ENCODE measurements at regions not wholly inside any gene's neighbourhood (a gene's known extent, or its start where the extent isn't known, plus 50 kb on each side); places are given as distances from the start of the nearest gene placed in this dataset.

DNA sequence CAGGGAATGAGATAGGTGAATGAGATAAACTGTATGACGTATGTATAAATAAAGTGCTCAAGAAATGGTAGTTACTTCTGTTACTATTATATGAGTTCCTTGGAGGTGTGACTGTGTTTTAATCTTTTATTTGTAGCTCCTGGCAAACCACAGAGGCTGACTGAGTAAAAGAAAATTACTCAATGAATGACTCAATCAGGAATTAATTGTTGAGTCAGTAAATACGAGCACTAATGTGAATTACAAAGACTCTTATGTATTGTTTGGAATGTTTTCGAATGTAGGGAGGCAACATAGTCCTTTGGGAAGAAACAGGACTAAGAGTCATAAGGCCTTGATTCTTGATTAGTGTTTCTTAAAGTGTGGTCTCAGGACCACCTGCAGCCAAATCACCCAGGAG is 51.1 kb upstream of the BLID start:
- Histone ChIP-seq H3K79me2 (ENCODE audit: insufficient read depth, low read length) (no peaks in the 10 kb centered on the region), H3K9ac (ENCODE audit: low read depth, low read length) (no peak overlapping the region), H3K4me1 (ENCODE audit: insufficient read depth, low read length) (no peaks in the 10 kb centered on the region), H2AFZ (ENCODE audit: low read depth, low read length) (no peak overlapping the region), H3K4me3 (ENCODE audit: low read depth in 1 of 2, low read length in 2 of 2) (no peak overlapping the region), H3K27ac (ENCODE audit: low read length) (no peak overlapping the region), H3K4me2 (ENCODE audit: insufficient read depth, low read length) (no peak overlapping the region), H4K20me1 (ENCODE audit: insufficient read depth, low read length) (no peaks in the 10 kb centered on the region), H3K9me3 (ENCODE audit: insufficient read depth, low read length, severe bottlenecking) (no peaks in the 10 kb centered on the region), H3K36me3 (ENCODE audit: insufficient read depth, low read length) (no peaks in the 10 kb centered on the region), H3K27me3 (ENCODE audit: insufficient read depth, low read length, poor library complexity) (peaks cover 6% of the 10 kb centered on the region)
- DNase-seq = no peak
- ATAC-seq (ENCODE audit: insufficient read depth, low read depth) = no peak
- TF ChIP-seq, protein P1, sequence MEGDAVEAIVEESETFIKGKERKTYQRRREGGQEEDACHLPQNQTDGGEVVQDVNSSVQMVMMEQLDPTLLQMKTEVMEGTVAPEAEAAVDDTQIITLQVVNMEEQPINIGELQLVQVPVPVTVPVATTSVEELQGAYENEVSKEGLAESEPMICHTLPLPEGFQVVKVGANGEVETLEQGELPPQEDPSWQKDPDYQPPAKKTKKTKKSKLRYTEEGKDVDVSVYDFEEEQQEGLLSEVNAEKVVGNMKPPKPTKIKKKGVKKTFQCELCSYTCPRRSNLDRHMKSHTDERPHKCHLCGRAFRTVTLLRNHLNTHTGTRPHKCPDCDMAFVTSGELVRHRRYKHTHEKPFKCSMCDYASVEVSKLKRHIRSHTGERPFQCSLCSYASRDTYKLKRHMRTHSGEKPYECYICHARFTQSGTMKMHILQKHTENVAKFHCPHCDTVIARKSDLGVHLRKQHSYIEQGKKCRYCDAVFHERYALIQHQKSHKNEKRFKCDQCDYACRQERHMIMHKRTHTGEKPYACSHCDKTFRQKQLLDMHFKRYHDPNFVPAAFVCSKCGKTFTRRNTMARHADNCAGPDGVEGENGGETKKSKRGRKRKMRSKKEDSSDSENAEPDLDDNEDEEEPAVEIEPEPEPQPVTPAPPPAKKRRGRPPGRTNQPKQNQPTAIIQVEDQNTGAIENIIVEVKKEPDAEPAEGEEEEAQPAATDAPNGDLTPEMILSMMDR (IDR thresholded peaks at IDR 0.05; ENCODE audit: borderline replicate concordance, extremely low read depth, low read length, poor library complexity, severe bottlenecking) = no peak
- TF ChIP-seq EZH2 (IDR thresholded peaks at IDR 0.05; ENCODE audit: borderline replicate concordance, low read depth, low read length, severe bottlenecking) = no peak

DNA sequence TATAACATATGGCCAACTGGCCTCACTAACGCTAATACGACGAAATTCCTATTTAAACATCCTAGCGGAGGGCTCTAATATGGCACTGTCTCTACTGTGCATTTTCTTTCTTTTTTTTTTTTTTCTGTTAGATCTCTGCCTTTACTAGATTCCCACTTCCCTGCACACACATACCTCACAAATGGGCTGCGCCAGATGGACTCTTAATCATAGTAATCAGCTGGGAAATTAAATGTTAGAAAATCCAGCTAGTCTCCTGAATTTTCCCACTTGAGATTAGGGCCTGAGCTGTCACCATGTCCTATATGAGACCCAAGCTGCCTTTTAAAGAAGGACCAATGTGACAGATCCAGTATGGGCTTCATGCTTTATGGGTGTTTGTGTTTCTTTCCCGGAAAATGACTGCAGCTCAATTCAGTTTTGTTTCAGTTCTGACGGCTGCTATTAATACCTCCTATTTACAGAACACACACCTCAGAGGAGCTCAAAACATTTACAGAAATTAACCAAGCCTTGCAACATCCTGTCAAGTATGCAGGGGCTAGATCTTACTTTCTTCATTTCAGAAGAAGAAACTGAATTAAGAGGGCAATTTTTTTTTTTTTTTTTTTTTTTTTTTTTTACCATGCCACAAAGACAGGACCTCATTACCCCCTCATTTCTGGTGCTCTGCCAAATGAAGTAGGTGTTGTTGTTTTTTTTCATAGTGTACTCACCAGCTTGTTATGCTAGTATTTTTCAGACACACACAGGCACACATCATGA is 49.8 kb upstream of the BLID start:
- no peaks in the 10 kb centered on the region for H4K20me1 ChIP-seq (ENCODE audit: insufficient read depth, low read length)
- DNase-seq (no peak), ATAC-seq (ENCODE audit: insufficient read depth, low read depth) (no peak)
- peaks cover 6% of the 10 kb centered on the region for H3K27me3 ChIP-seq (ENCODE audit: insufficient read depth, low read length, poor library complexity)
- H3K4me1 ChIP-seq (ENCODE audit: insufficient read depth, low read length) = no peaks in the 10 kb centered on the region
- no peak for TF ChIP-seq EZH2 (IDR thresholded peaks at IDR 0.05; ENCODE audit: borderline replicate concordance, low read depth, low read length, severe bottlenecking)
- TF ChIP-seq, protein P1 (IDR thresholded peaks at IDR 0.05; ENCODE audit: borderline replicate concordance, extremely low read depth, low read length, poor library complexity, severe bottlenecking) = no peak
- H3K4me2 ChIP-seq (ENCODE audit: insufficient read depth, low read length) = no peak overlapping the region
- no peak overlapping the region for H2AFZ ChIP-seq (ENCODE audit: low read depth, low read length)
- H3K27ac ChIP-seq (ENCODE audit: low read length) = no peak overlapping the region
- no peaks in the 10 kb centered on the region for H3K79me2 ChIP-seq (ENCODE audit: insufficient read depth, low read length)
- no peaks in the 10 kb centered on the region for H3K9me3 ChIP-seq (ENCODE audit: insufficient read depth, low read length, severe bottlenecking)
- H3K4me3 ChIP-seq (ENCODE audit: low read depth in 1 of 2, low read length in 2 of 2) = no peak overlapping the region
- H3K36me3 ChIP-seq (ENCODE audit: insufficient read depth, low read length) = no peaks in the 10 kb centered on the region
- no peak overlapping the region for H3K9ac ChIP-seq (ENCODE audit: low read depth, low read length)
